ENCODE measurements at regions not wholly inside any gene's neighbourhood (a gene's known extent, or its start where the extent isn't known, plus 50 kb on each side); places are given as distances from the start of the nearest gene placed in this dataset.

- H3K27me3 Mint-ChIP-seq (ENCODE audit: low read depth), result no peaks in the 10 kb centered on the region
Measured at GRCh38 chr12:96143827-96144565, 50.2 kb upstream of the ELK3 start.

More at GRCh38 chr12:96143827-96144565, 50.2 kb upstream of the ELK3 start:
- no peak for ATAC-seq
- H3K4me1 Mint-ChIP-seq (ENCODE audit: low read depth), result peaks cover 30% of the 10 kb centered on the region
- no peaks in the 10 kb centered on the region for H3K9me3 Mint-ChIP-seq
- no peak for DNase-seq
- no peaks in the 10 kb centered on the region for H3K36me3 Mint-ChIP-seq (ENCODE audit: insufficient read depth)
- no peak overlapping the region for H3K4me3 Mint-ChIP-seq

All from activated T-cell treated with anti-CD3 and anti-CD28 coated beads, Interleukin-2, amount 50 U/mL, for 4 hours (primary cell).